NK-92 (cell line): ENCODE measurements at regions not wholly inside any gene's neighbourhood (a gene's known extent, or its start where the extent isn't known, plus 50 kb on each side); places are given as distances from the start of the nearest gene placed in this dataset.

Experiments used
- DNase-seq: peaks from one replicate; lab custom pipeline; 2025; ENCODE audit not compliant: unreplicated experiment; lab: John Stamatoyannopoulos, UW

- no peak for DNase-seq
Observed at GRCh38 chr13:73194310-73194709, 135.5 kb downstream of the KLF5 start.

- no peak for DNase-seq
Observed at GRCh38 chr13:73193554-73193953, 134.7 kb downstream of the KLF5 start.

DNA sequence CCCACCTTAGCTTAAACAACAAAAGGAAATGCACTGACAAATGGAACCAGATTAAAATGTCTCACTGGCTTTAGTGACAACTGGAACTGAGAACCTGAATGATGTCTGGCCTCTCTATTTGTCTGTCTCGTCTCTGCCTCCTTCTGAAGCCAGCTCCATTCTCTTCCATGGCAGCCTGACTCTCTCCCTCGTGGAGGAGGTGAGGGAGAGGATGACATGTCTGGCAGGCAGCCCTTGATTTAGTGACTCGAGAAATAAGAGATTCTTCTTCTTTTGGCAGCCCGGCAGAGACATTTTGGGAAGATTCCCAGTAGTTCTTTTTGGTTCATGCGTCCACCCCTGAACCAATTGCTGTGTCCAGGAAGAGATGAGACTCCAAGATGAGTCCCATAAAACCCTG, 131.7 kb downstream of the KLF5 start:
- DNase-seq, result no peak

DNA sequence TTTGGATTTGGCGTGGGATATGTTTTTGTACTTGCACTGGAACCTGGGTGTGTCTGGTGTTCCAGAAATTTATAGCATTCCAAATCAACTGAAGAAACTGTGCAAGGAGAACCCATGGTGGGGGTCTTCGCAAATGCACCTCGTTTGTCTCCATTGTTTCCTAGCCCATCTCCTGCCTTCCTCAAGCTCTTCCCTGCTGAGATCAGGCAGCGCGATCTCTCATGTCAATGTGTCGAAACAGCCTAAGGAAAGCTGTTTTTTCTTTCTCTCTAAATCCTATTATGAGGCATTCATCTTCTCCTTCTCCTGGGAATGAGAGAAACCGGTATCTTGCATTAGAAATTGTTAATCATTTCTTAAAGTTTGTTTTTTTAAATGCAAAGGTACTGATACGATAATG, 131.0 kb downstream of the KLF5 start:
- DNase-seq, result no peak

DNA sequence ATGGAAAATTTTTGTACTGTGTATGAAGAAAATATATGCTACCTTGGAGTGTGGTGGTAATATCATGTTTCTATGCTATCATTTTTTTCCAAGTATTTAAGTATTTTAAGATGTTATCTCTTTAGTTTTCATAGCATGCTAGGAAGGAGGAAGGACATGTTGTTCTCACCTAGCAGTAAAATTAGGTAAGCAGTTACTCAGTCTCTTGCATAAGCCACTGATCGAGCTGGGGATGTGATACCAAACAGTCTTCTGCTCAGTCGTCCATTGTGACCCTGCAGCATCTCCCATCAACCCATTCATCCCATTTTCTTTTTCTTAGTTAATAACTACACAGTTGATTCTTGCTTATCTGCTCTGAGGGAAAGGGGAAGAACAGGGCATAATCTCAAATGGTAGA, 130.6 kb downstream of the KLF5 start:
- DNase-seq, result no peak

DNA sequence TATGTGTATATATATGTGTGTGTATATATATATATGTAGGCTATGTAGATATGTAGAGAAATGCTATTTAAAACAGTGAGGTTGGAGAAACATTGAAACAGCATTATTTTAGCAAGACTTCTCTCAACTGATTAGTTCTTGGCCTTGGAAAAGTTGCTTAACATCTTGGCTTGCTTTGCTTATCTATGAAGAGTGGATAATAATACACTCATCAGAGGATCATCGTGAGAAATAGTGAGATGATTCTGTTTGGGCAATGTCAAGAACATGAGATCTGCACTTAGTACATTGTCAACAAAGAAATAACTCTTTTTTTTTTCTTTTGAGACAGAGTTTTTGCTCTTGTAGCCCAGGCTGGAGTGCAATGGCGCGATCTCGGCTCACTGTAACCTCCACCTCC, 128.3 kb downstream of the KLF5 start:
- no peak for DNase-seq

GRCh38 chr13:73179650-73180274, 121.0 kb downstream of the KLF5 start:
- DNase-seq, result no peak

DNA sequence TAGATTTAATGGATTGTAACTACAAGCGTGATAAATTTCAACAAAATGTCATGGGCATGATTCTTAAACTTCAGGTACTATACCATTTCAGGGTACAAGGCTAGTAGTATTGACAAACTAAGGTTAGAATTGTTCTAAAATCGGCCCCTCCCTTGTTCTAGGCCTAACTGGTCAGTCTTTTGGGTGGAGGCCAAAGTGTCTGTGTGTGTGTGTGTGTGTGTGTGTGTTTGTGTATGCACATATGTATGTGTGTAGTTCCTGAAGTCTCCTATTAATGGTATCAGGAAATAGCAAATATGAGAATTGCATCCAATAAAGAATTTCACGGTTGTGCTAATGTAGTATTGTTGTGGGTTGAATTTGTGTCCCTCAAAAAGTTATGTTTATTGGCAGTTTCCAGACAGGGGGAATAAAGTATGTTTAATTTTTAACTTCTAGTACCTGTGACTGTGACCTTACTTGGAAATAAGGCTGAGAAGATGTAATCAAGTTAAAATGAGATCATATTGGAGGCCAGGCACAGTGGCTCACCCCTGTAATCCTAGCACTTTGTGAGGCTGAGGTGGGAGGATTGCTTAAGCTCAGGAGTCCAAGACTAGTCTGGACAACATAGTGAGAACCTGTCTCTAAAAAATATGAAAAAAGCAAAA, 119.2 kb downstream of the KLF5 start:
- no peak for DNase-seq

- no peak for DNase-seq
Observed at GRCh38 chr13:73177017-73177416, 118.2 kb downstream of the KLF5 start.

GRCh38 chr13:73174521-73175010, 115.8 kb downstream of the KLF5 start:
- no peak for DNase-seq

DNA sequence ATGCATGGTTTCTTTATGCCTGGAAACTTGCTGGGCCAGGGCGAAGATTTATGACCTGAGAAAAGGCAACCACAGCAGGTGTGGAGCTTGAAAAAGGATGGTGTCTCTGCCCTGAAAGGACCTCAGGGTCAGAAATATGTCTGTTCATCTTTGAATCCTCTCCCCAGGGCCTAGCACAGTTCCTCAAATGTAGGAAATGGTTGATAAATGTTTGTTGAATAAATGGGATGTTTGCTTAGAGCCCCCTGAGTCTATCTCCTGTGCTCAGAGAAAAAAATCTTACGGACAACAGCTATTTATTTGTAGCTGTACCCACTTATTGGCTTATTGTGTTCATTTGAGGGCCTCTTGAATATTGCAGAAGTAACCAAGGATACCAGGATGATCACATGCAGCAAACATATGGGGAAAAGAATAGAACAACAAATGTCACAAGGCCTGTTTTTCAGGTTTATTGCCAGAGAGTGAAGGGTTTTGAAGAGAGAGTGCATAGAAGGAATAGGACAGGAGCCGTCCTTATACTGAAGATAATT, 114.5 kb downstream of the KLF5 start:
- DNase-seq, result no peak

DNA sequence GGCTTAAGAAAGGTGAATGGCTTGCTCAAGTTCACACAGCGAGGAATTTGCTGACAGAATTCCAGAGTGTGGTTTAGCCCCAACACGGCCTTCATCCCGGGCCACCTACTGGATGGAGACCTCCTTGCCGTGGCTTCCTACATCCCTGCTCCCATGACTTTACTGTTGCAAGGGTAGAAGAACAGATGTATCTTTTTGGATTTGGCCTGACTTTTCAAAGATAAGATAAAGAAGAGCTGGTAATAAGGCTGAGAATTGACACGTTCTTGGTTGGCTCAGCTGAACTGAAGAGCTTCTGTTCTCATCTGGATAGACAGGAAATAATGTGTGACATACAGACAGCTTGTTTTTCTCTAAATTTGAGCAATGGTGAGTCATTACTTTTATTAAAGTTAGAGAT, 113.1 kb downstream of the KLF5 start:
- no peak for DNase-seq

GRCh38 chr13:73171271-73171682, 112.5 kb downstream of the KLF5 start:
- DNase-seq, result no peak

- DNase-seq, result no peak
Observed at GRCh38 chr13:73169971-73170370, 111.2 kb downstream of the KLF5 start.

DNA sequence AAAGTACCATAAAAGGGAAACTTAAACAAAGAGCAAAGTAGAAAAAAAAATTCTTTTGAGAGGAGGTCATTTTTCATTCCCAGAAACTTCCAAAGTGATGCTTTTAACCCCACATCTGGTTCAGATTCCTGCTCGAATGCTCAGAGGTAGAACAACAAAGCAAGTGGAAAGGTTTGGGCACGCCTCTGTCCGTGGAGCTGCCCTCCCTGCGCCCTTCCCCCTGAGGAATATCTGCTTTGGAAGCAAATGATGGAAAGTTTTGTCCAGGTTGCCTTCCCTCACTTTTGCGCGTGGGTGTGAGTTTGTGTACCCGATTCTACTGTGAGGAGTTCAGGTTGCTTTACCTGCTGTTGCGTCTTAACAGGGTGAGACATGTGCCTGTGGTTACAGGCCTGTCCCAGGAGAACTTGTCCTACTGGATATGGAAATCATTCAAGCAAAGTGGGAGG, 110.2 kb downstream of the KLF5 start:
- DNase-seq, result no peak

DNA sequence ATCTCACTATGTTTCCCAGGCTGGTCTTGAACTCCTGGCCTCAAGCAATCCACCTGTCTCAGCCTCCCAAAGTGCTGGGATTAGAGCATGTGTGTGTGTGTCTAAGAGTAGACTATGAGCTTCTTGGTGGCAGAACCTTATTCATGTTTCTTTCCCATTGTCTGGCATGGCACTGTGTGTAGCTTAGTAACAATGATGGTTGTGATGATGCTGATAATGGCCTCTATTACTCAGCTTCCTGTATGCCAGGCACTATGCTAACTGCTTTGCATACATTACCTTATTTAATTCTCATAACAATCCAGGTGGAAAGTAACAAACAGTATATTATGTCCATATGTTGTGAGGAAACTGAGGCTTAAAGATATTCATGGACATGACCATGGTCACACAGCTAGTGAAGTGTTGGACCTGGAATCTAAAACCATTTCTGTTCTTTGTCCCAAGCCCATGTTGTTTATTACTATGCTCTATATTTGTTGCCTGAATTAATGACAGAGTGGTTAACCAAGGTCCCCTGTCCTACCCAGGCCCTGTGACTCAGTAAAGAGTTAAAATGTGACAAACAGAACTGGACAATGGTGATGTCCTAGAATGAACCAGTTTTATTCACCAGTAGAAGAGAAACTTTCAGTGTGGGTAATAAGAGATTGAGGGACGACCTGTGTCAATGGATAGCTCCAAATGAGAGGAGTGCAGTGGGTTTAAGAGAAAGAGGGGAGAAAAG, 109.6 kb downstream of the KLF5 start:
- DNase-seq, result no peak

DNA sequence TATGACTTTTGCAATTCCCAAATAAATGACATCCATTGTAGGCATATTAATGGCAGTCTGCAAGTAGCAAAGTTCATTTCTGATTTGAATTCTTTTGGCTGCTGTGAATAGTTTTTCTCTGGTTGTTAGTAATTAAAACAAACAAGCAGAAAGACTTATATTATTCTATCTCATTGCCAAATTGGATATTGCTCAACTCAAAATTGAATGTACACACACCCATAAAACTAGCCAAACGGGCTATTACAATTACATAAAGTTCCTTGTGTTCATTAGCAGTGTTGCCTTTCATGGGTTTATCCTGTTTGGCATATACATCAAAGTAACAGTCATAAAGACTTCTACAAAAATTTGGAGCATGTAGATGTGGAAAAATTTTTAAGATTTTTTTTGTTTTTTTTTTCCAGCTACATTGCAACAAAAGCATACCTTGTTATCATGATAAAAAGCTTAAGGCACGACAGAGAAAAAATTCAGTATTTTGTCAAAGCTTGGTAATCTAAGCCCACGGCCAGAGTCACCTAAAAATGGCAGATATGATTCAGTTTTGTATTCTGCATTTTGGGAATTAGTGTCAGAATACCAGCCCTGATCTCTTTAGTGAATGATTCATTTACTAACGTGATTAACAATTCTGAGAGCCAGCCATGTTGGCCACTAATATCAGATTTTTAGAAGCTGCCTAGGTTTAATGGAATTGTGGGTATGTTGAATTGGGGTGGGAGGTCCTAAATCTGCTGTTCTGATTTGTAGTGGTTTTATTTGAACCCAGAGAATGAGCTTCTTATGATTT, 108.4 kb downstream of the KLF5 start:
- no peak for DNase-seq

DNA sequence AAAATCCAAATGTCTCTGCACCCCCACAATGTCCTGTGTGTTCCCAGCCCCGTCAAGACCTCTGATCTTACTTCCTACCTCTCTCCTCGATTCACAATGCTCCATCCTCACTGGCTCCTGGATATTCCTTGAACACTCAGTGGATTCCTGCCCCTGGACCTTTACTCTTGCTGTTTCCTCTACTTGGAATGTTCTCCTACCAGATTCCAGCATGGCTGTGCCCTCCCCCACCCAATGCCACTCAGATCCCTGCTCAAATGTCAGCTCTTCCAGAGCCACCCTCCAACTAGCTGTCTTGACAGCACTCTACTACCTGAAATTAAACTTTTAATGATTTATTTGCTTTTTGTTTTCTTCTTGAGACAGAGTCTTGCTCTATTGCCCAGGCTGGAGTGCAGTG, 107.4 kb downstream of the KLF5 start:
- no peak for DNase-seq

DNA sequence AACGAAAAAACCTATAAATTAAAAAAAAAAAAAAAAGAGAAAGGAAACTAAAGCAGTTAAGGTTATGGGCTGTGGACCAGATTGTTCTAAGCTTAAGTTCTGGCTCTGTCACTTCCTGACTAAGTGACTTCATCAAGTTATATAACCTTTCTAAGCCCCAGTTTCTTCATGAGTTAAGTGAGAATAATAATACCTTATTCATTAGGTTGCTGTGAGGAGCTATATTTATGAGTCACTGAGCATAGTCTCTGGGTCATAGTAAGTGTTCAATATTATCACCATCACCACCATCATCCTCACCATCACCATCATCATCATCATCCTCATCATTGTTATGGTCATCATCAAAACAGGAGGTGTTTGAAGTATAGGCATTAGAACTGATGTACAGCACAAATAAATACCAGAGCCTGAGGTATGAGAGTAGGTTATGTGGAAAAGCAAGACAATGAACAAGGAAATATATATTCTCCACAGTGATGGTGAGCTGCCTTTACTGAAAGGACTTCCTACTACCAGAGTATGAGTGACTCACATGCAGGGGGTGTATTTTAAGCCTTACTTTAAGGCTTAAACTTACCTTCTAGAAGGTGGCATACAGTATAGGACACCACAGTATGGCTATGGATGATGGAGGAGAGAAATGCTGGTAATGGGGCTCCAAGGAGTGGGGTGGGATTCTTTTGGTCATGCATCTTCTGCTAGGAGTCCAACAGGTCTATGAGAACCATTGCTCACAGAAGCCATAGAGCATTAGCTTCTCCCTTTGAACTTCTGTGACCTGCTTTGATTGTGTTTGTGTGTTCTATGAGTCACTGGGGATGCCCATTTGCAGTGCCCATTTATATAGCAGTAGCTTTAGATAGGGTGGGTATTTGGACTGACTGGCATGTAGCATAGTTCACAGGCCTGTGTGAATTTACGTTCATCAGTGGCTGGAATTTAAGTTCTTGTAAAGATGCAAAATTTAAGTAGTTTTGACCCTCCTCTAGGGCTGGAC, 104.4 kb downstream of the KLF5 start:
- DNase-seq, result no peak
